GM04503 (cell line): ENCODE measurements at regions not wholly inside any gene's neighbourhood (a gene's known extent, or its start where the extent isn't known, plus 50 kb on each side); places are given as distances from the start of the nearest gene placed in this dataset.
"Not testable (repeated sequence)": the region's sequence is repeated elsewhere in the genome, so short reads cannot be mapped to it uniquely, and the experiment has no call there.

Source experiments
- DNase-seq: peaks from one replicate; pipeline ENCODE4 v3.0.0-alpha.2; 2012; ENCODE audit warnings: low read depth

DNA sequence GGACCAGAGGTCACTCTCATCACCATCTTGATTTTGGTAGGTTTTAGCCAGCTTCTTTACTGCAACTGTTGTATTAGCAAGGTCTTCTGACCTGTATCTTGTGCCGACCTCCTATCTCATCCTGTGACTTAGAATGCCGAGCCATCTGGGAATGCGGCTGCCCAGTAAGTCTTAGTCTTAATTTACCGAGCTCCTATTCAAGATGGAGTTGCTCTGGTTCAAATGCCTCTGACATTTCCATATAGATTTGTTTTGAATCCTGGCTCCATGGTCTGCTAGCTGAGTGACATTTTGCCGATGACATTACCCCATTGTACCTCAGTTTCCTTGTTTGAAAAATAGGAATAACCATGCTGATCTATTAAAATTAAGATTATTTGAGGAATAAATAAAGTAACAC is 193.9 kb upstream of the HMCN1 start:
- no peak for DNase-seq

DNA sequence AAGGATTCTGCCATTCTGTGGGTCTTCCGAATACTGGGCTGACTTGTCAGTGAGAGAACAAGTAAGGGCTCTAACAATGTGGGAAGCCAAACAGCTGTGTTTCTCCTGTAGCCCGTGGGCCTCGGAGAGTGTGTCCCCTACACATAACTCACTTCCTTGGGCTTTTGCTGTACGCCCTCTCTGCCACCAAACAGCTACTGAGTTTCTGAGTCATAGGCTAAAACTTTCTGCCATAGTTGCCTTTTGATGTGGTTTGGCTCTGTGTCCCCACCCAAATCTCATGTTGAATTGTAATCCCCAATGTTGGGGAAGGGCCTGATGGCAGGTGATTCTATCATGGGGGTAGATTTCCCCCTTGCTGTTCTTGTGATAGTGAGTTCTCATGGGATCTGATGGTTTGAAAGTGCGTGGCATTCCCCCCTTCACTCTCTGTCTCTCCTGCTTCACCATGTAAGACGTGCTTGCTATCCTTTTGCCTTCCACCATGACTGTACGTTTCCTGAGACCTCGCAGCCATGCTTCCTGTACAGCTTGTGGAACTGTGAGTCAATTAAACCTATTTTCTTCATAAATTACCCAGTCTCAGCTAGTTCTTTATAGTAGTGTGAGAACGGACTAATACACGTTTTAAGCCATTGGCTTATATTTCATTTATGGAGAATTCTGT is 194.8 kb upstream of the HMCN1 start:
- no peak for DNase-seq

DNA sequence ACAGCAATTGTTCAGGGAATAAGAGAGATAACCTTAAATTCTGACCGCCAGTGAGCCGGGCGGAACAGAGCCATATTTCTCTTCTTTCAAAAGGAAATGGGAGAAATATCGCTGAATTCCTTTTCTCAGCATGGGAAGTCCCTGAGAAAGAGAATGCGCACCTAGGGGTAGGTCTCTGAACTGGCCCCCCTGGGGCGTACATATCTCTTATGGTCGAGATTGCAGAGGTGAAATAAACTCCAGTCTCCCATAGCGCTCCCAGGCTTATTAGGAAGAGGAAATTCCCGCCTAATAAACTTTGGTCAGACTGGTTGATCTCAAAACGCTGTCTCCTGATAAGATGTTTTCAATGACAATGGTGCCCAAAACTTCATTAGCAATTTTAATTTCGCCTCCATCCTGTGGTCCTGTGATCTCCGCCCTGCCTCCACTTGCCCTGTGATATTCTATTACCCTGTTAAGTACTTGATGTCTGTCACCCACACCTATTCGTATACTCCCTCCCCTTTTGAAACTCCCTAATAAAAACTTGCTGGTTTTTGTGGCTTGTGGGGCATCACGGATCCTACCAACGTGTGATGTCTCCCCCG is 195.8 kb upstream of the HMCN1 start:
- not testable (repeated sequence) for DNase-seq

DNA sequence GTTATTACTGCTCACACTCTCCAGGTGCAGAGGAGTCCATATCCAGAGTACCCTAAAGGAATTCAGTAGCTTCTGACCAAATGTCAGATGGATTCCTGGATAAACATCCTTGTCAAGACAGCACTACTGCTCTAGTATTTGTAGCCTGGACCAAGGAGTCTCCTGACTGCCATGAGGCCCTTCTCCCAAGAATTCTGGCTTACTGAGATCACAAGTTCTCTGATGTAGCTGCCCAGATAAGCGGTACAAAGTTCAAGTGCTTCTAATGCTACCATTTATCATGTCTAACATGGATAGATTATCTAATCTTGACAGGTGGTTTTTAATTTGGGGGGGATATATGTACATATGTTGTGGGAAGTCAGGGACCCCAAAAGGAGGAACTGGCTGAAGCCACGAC is 196.6 kb upstream of the HMCN1 start:
- no peak for DNase-seq

DNA sequence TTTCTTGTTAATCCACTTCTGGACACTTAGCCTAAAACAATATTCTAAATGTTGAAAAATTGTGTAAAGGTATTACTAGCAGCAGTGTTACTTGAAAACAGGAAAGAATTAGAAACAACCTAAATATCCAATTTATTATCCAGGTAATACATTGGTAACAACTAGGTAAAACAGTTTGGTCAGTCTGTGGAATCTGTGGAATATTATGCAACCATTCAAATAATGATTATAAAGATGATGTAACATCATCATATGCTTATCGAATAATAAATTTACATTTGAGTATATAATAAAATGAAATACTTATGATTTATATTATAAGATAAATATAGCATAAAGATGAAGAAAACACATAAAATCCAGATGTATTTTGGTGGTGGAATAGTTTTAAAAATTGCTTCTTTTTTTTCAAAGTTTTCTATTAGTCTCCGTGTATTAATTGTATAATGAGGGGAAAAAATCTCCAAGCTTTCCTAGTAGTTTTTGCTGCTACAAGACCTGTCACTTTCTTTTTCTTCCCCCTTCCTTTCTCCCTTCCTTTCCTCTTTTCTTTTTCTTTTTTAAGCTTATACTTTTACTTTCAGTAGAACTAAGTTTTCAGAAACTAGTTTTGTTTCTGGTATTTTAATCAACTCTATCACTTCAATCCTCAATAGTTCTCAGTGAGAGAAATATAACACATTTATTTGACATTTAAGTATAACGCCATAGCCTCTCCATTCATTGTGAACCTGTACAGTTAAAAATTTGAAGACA is 197.8 kb upstream of the HMCN1 start:
- DNase-seq = no peak

DNA sequence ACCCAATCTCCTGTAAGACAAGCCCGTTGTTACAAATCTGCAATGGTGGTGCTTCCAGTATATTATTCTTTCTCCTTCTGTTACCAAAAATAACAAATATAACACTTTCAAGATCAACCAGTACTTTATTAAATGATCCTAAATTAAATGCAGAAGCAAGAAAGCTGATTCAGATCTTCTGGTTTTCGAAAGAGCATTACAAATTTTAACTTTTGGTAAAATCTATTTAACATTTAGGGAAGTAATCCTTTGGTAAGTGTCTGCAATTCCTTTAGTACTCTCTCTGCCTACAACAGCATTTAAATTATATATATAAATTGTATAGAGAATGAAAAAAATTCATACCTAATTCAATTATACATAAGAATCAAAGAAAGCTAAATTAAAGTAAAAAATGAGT is 198.6 kb upstream of the HMCN1 start:
- DNase-seq = no peak

DNA sequence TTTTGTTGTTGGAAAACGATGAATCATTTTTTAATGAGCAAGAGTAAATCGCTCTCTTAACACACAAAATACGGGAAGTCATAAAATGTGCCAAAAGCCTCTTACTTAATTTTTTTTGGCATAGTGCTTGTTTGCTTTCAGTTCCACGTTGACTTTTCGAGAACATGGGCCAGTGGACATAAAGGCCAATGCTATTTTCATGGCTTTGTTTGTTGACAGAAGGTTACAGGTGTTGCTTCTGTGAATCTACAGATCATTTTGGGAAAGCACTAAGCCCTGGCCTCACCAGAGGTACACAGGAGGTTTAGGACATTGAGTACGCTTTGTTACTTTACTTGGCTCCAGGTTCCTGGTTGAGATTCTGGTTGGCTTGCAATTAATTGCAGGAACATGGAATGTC is 199.4 kb upstream of the HMCN1 start:
- DNase-seq = no peak

DNA sequence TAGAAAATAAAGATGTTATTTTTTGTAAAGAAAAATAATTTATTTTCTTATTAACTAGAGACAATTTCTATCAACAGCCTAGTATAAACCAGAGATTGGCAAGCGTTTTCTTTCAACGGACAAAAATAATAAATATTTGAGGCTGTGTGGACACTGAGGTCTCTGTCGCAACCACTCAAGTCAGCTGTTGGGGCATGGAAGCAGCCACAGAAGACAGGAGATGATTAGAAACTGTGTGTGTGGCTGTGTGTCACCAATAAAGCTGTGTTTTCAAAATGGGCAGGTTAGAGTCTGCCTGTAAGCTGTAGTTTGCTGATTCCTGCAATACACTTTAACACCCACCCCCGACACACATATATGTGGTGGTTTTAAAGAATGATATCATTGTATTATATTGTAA is 200.6 kb upstream of the HMCN1 start:
- no peak for DNase-seq

DNA sequence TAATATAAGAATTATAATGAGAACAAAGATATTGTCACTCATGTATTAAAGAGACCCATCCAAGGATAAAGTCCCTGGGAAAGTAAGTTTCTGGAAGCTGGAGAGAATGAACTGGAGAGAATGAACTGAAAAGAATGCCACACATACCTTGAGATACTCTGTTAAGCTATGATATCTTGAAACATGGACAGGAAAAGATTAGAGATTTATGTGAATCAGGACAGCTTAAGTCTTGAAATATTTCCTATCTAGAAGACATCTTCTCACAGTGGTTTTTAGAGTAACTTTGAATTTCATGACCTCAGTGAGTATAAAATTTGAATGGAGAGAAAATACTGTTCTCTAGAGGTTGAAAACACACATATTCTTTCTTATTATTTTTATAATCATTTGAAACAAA is 201.3 kb upstream of the HMCN1 start:
- no peak for DNase-seq

DNA sequence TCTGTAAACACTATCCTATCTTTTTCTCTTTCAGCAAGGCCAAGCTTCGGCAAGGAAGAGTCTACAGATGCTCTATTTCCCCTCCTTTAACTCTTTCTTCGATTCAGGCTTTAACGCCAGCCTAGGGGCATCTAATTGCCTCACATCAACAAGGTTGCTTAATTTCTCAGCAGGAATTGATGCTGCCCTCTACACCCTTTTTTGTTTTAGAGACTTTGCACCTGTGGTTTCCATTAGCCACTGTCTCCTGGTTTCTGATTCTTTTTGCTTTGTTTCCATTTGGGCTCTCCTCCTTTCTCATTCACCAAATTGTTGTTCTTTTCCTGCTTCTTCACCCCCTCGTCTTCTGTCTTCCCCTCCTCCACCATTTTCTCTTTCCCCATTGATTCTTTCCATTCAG is 202.4 kb upstream of the HMCN1 start:
- DNase-seq = no peak

DNA sequence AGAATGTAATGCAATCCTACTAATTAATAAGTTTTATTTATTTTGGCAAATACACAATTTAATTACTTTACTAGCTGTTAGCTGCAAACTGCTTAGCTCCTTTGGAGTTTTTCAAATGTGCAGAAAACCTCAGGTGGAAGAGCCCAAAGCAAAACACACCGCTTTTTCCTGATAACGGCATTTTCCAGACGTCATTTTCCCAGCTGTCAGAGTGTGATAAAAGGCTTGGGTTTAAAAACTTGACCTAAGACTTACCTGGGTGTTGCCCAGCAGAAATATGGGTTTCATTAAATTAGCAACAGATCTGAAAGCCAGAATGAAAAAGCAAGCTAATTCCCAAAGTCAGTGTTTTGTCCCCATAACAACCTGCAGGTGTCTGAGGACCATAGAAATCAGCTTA is 204.0 kb upstream of the HMCN1 start:
- no peak for DNase-seq

DNA sequence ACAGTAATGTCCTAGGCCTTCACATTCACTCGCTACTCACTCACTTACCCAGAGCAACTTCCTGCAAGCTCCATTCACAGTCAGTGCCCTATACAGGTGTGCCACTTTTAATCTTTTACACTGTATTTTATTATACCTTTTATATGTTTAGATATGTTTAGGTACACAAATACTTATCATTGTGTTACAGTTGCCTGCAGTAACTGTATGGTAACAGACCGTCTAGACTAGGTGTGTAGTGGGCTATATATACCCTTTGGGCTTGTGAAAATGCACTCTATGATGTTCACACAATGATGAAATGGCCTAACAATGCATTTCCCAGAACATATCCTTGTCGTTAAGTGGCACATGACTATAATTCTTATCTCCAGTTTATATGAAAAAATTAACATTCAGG is 204.5 kb upstream of the HMCN1 start:
- no peak for DNase-seq

DNA sequence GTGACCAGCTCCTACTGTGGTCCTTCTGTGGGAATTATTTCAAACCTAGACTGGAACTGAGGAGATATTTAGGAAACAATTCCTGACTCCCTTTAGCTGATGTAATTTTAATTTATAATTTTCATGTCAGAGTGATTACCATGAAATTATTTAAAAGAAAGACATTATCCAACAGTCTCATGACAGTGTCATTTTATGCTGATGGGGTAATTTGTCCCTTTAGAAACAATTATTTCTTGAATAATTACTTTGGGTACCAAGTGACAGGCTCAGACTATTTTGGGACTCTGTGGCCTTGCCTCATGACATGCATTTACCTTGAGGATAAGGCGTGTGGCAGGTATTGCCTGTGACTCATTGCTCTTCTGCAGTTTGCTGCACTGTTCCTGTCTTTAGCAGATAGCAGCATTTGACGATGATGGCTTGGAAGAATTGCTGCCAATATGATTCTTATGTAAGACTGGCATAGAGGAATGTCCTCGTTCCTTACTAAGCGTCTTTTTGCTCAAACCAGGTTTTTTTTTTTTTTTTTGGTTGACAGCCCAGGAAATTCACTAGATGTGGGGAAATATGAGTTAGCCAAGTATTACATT is 206.0 kb upstream of the HMCN1 start:
- no peak for DNase-seq

DNA sequence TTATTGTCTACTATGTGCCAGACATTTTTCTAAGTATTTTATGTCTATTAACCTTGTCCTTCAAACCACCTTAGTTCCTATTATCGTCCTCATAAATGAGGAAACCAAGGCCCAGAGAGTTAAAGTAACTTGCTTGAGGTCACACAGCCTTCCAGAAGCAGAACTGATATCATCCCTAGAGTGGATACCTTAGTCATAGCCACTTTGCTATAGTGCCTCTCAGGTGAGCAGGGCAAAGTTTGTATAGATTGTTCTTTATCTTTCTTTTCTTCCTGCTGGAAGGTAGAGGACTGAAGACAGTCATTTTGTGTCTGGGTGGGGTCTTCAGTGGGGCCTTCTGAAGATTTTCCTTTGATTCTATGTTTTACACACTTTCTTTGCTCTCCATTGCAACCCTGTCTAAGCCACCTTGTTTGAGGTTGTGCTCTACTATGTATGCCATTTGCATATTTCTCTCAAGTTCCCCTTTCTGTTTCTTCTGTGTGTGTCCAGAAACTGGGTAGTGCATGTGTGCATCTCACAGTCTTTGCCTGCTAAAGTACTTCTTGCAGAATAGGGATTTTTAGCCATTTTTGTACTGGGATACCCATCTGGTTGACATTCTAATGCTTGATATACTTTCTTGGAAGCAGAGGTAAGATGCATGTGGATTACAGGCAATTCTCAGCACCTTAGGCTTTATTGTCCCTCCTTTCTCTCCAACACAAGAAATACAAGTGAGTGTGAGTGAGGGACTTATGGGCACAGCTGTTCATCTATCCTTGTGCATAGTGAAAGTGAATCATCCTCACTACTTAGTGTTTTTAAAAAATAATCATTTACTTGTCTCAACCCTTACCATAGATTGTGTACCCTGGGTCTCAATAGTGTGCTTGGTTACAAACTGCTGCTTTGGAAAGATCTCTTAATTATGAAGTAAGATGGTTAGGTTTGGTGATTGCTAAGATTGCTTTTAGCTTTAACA is 207.6 kb upstream of the HMCN1 start:
- no peak for DNase-seq

DNA sequence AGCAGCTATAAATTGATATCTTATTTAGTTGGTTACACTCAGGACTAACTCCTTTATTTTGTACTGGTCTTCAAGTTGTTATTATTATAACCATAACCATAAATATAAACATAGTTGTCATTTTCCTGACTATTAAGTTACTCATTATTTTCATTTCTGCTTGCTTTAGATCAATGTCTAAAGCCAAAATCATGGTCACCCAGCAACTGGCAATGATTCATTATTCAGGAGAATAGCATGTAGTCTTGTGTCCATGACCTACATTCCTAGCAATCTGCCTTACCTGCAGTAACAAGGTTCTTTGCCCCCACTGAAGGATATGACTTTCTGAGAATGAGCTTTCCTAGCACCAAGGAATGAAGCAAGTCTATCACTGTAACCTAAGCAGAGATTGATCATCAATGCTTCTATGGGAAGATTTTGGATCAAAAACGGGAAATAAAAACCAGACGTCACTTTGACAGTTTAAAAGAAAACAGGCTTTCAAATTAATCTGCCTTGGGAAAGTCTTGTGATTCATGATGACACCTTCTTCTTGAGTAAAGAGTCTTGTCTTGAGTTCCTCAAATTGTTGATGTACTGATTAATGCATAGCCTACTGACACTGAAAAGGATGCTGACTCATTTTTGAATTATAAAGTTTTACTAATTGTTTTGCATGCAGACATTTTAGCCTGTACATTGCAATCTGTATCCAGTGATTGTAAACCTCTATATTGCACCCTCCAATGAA is 203.3 kb upstream of the IVNS1ABP start:
- no peak for DNase-seq

DNA sequence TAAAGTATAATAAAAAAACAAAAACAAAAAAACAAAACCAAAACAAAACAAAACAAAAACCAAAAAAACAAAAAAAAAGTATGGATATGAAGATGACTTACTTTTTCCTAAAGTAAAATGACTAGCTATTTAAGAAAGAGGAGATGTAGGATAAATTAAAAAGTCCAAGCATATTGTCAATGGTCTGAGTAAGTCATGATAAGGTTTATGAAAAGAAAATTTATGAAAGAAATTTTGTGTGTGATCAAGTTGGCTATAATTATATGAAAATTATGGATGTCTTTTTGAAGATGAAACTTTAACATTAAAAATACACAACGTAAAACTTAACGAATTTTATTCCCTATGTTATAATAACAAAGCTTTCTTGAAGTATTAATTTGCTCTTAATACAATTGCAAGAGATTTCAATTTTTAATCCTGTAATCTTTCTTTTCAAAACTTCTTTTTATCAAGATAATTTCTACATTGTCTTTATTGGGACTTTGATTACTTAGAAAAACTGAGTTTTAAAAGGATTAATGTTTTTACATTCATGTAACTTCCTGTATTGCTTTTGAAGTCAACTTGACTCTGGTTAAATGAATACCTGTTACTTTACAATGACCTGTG is 200.9 kb upstream of the IVNS1ABP start:
- no peak for DNase-seq

DNA sequence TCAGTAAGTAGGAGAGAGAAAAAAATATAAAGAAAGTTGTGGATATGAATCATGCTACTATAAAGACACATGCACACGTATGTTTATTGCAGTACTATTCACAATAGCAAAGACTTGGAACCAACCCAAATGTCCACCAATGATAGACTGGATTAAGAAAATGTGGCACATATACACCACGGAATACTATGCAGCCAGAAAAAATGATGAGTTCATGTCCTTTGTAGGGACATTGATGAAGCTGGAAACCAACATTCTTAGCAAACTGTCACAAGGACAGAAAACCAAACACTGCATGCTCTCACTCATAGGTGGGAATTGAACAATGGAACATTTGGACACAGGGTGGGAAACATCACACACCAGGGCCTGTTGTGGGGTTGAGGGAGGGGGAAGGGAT is 200.3 kb upstream of the IVNS1ABP start:
- DNase-seq = not testable (repeated sequence)

DNA sequence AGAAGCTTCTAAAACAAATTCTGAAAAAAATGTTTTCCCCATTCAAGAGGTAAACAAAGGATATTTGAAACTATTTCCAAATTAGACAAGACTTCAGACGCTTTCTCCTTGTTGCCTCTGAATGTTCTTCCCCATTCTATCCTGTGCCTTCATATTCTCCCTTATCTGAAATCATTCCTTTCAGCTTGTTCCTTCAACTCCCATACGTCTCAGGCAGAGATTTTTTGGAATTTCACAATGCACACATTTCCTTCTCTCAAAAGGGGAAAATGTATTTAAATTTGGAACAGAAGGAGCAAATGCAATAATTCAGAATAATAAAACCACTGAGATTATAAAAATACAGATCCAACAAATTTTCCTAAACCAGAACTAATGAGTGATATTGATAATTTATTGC is 198.7 kb upstream of the IVNS1ABP start:
- DNase-seq = no peak

DNA sequence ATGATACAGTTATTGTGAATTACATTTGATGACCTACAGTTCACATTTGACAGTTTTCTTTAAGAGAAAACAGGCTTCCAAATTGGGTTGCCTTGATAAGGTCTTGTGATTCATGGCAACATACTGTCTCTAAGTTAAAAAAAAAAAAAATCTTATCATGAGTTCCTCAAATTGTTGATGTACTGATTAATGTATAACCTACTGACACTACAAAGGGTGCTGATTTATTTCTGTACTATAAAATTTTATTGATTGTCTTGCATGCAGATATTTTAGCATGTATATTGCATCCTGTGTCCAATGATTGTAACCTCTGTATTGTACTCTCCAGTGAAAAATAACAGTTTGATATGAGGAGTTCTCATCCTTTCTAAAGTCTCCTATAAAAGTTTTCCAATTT is 197.3 kb upstream of the IVNS1ABP start:
- DNase-seq = no peak

DNA sequence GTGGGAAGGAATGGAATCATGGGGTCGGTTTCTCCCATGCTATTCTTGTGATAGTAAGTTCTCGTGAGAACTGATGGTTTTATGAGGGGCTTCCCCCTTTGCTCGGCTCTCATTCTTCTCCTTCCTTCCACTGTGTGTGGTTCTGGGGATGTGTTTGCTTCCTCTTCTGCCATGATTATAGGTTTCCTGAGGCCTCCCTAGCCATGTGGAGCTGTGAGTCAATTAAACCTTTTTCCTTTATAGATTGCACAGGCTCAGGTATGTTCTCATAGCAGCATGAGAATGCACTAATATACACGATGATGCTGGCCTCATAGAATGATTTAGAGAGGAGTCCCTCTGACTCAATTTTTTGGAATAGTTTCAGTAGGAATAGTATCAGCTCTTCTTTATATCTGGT is 195.4 kb upstream of the IVNS1ABP start:
- no peak for DNase-seq

DNA sequence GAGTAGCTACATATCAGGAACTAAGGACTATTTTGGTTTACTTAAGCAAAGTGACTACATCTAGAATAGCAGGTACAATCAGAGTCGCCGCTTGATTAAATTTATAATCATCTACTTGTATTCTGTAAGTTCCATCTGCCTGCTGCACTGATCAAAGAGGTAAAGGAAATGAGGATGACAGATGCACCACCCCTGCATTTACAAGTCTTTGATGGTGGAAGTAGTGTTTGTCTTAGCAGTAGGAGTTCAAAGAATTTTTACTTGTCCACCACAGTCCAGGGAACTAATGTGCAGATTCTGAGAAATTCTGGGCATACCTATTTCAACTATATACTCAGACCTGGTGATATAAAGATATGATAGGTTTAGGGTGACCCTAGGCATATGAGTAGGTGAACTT is 184.1 kb upstream of the IVNS1ABP start:
- no peak for DNase-seq
